ENCODE measurements at regions not wholly inside any gene's neighbourhood (a gene's known extent, or its start where the extent isn't known, plus 50 kb on each side); places are given as distances from the start of the nearest gene placed in this dataset.

DNA sequence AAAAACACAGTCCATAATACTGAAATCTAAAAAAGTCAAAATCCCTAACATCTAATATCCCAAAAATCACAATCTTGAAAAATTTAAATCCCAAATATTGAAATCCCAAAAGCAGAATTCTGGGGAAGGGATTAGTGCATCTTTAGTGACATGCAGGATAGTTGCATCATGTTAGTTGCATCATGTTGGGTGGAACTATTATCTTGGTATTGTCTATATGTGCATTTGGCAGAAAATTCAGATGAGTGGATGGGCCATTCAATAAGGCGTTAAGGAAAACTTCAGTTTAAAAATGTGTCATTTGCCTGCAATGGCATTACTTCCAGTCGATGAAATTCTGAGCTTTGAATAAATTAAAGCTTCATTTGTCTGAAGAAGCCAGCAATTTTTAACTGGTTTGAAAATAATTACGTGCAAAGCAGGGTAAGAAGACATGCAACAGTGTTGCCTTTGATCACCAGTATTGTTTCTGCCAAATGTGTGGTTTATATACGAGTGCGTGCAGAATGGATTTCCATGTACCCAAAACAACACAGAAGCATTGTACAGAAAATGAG, 221.4 kb upstream of the NFE2L3 start:
- no peak for DNase-seq

DNA sequence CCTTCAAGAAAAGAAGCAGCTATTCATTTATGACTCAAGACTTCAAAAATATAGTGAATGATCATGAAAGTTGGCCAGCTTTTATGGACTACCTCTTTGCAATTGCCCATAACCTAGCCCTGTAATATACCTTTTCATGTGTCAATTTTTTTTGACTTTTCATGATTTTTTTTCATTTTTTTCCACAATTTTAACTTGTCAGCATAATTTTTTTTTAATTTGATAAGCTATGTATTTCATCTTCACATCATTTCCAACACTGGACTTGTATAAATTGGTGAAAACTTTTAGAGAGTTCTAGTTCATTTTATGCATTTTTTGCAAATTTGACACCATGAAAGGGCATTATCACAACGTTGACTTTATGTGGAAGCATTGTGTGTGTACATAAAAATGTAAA, 220.8 kb upstream of the NFE2L3 start:
- no peak for DNase-seq

DNA sequence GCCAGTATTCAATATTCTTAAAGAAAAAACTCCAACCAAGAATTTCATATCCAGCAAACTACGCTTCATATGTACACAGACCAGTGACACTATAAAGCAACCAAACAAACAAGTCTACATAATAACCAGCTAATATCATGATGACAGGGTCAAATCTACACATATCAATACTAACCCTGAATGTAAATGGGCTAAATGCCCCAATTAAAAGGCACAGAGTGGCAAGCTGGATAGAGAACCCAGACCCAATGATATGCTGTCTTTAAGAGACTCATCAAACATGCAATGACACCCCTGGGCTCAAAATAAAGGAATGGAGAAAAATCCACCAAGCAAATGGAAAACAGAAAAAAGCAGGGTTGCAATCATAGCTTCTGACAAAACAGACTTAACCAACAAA, 218.1 kb upstream of the NFE2L3 start:
- no peak for DNase-seq

GRCh38 chr7:25940086-25940906, 211.7 kb upstream of the NFE2L3 start:
- no peak for DNase-seq

DNA sequence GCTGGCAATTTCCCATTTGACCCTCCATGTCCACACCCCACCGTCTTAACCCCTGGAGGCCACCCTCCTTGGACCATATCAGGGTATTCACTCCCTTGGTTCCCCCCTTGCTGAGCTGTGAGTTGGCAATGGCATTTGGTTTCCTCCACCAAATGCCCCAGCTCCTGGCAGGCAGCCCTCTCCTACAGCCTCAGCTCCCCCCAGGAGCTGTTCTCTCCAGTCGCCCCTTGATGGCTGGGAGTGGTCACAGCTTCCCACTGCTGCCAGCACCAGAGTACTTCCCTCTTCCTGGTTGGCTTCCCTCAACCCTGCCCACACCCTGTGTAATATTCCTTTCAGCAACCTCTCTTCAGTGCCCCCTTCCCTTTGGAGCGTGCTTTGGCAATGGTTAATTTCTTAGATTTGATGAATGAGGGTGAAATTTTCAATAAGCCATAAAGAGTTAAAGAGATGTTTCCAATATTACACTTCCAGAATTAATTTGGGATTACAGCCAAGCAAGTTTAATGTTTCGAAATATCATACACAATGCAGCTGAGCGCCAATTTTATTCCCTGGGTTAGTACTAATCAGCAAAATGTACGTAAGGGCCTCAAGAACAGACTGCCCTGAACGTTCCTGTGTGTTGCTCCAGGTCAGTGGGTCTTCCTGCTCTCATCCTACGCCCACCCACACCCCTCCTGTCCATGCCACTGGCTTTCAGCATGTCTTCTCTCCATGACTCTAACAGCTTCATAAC, 207.1 kb upstream of the NFE2L3 start:
- DNase-seq: no peak

GRCh38 chr7:25945608-25946007, 206.4 kb upstream of the NFE2L3 start:
- no peak for DNase-seq

DNA sequence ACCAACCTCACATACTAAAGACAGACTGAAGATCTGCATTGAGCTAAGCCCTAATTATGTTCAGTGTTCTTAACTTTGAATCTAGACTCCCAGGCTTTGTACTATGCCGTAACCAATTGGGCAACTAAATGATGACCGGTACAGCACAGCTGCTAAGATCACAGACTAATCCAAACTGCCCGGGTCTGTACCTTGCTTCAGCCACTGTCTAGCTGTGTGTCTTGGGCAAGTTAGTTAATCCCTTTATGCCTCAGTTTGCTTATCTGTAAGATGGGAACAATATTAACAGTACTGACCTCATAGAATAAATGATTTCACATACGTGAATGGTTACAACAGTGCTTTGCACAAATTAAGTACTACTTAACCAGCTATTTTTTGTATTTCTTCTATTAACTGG, 205.8 kb upstream of the NFE2L3 start:
- DNase-seq: no peak

GRCh38 chr7:25947669-25948516, 204.1 kb upstream of the NFE2L3 start:
- no peak for DNase-seq

DNA sequence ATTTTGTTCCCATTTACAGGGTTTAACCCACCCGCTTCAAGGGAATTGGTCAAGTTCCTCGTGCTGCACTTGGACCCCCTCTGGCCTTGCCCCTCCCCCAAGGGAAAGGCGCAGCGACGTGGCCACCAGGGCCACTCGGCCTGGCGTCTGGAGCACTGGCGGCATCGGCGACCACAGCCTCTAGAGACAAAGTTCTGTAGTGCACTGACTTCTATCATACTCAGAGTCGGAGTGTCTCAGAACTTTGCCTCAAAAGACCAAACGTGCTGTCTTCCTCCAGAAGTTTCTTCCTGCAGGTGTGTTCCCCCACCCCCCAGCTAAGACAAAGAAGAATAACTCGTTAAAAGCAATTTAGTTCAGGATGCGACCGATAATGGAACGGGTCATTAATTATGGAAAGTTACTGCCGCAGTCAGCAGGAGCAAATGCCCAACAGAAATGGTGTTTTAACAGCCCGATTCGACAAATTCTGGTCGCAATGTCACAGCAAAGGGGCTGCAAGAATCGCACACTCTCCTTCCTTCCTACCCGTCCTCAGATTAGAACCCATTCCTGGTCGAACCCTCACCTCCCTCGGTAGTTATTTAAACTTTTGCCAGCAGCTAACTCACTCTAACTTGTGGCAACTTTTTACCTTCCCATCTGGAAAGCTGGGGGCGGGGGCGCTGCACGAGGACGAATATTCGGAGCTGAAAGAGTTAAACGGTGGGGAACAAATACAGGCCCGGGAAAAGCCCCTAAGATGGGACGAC, 202.1 kb upstream of the NFE2L3 start:
- DNase-seq: no peak

GRCh38 chr7:25950488-25951413, 201.2 kb upstream of the NFE2L3 start:
- DNase-seq: peak; percentile 42

DNA sequence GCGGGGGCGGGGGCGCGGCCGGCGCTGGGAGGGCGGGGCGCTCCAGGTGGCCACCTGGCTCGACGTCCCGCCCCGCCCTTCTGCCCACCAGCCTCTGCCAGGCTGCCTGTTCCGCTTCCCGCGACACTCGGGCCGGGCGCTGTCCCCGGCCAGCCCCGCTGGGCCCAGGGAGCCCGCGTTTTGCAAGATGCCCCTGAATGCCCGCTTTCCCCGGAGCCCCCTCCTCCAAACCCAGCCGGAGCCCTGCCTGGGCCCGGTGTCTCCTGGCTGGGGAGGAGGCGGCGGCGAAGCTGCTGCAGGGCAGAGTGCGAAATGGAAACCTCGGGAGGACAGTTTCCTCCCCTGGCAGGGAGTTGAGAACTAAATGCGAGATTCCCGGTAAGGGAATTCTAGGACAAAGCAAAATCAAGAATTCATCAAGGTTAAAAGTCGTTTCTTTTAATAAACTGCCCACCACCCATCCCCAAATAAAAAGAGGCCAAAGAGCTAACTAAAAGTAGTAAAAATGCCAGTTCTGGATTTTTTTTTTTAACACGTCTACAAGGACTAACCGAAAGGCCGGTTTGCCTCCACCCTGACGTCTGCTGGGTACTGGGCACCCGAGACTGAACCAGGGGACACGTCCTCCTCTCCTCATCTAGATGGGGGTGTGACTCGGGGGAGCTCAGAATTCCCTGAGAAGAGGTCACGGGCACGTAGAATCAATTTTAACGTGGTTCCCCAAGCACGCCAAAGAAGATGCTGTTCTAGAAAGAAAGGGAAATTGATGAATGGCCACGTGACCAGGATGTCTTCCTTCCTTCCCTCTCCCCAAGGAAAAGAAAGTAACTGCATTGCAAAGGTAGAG, 200.4 kb upstream of the NFE2L3 start:
- DNase-seq: peak; percentile 5

DNA sequence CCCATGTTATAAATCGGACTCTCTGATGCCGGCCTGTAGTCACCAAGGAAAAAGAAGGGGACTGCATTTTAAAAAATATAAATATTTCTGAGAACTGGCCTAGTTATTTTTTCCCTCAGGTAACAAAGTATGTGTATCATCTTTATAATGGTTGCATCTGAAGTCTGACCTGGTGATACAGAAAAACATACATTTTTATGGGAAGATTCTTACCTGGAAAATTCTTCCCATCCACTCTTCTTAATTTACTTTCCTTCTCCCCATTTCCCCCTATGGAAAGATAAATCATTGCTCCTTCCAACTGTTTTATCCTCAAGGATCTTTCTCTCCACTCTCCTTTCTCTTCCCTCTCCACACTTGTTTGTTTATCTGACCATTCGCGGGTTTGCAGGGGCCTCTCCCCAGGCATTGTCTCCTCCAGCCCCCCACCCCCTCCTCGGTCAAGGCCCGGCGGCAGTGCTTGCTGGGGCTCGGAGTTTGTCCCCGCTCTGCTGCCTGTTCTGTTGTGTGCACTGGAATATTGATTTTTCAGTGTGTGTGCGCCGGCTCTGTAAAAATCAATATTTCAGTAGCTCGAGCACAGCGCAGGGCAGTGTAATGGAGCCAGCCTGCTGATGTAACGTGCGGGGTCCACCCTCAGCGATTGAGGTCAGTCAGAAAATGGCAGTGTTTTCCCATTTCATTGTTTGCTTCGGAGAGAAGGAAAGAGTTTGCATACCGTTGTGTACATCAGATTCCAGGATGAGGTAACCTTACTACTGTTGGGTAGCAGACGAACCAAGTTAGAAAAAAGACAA, 199.5 kb upstream of the NFE2L3 start:
- no peak for DNase-seq

GRCh38 chr7:25953859-25954258, 198.1 kb upstream of the NFE2L3 start:
- DNase-seq: no peak

DNA sequence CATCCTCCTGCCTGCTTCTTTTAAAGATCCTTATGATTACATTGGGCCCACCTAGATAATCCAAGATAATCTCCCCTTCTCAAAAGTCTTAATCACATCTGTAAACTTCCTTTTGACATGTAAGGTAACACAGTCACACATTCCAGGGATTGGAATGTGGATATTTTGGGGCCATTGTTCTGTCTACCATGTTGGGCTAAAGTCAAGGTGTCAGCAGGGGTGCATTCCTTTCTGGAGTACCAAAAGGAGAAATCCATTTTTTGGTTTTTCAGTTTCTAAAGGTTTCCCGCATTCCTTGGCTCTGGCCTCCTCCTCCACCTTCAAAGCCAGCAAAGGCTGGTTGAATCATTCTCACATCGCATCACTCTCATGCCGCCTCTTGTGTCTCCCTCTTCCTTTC, 197.6 kb upstream of the NFE2L3 start:
- no peak for DNase-seq

- DNase-seq: no peak
Observed at GRCh38 chr7:25959168-25959734, 192.7 kb upstream of the NFE2L3 start.

GRCh38 chr7:25963733-25964132, 188.3 kb upstream of the NFE2L3 start:
- DNase-seq: no peak

- DNase-seq: no peak
Observed at GRCh38 chr7:25964483-25964991, 187.5 kb upstream of the NFE2L3 start.

GRCh38 chr7:25965405-25966123, 186.4 kb upstream of the NFE2L3 start:
- no peak for DNase-seq

Data from EL (cell line).